ENCODE measurements at regions not wholly inside any gene's neighbourhood (a gene's known extent, or its start where the extent isn't known, plus 50 kb on each side); places are given as distances from the start of the nearest gene placed in this dataset.

DNA sequence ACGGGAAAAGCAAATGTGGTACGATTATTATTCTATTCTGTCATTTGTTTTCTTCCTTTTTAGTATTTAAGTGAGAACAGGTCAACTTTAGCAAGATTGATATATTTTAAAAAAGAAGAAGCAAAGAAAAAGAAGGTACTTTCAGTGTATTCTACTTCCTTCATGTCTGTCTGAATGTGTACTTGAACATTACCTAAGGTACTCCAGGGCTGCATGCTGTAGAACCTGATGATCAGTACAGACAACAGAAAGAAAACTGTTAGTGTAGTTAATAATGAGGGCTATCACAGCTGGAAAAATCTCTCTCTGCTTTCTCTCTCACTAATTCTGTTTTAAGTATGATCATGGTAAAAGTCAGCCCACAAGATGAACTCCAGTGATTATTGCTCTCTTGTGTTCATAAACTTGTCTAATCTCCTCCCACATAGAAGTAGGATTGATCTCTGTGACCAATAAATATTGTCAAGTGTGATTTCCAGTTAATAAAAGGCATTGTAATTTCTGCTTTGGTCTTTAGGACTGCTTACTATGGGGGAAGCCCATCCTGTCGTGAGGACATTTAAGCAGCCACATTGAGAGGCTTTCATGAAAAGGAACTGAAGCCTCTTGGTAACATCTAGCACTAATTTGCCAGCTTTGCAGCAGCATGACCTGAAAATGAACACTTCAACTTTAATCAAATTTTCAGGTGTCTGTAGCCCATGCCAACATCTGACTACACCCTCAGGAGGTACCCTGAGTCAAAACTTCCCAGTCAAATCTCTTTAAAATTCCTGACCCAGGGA, 864.0 kb upstream of the ACO1 start:
- TF ChIP-seq CTCF (IDR thresholded peaks at IDR 0.05) (no peak), POLR2A (IDR thresholded peaks at IDR 0.05) (no peak)

Measured in right lobe of liver (tissue), 4 donors.